Left cardiac atrium (tissue), 4 donors: ENCODE measurements at regions not wholly inside any gene's neighbourhood (a gene's known extent, or its start where the extent isn't known, plus 50 kb on each side); places are given as distances from the start of the nearest gene placed in this dataset.
A peak's percentile ranks its signal among the peaks of the same experiment; 100 is the strongest.

Experiments used
- ATAC-seq, 2 donors: fragments of 200-7000 bp; cut with Tn5 transposase; one replicate each; pipeline ENCODE4 v1.9.1; 2020; ENCODE audit warnings: mild to moderate bottlenecking in 2 of 2, moderate library complexity in 2 of 2
- DNase-seq: peaks from one replicate; pipeline ENCODE4 v3.0.0-alpha.2; 2020
- intact Hi-C, 2 donors: fragments of 100-400 bp; cut with DNase I; formaldehyde crosslinking; loops; one replicate each; pipeline versions ENCODE4 v1.14.1 to v1.15.1; 2022 to 2023
- donor health status: DM: no; HTN: yes; CAD: no.
- donor health status: DM: no; HTN: yes; CAD: no; lungs with severe emphysema.
- donor health status: DM: yes; HTN: yes; CAD: no.
- donor health status: Dilated cardiomyopathy.

DNA sequence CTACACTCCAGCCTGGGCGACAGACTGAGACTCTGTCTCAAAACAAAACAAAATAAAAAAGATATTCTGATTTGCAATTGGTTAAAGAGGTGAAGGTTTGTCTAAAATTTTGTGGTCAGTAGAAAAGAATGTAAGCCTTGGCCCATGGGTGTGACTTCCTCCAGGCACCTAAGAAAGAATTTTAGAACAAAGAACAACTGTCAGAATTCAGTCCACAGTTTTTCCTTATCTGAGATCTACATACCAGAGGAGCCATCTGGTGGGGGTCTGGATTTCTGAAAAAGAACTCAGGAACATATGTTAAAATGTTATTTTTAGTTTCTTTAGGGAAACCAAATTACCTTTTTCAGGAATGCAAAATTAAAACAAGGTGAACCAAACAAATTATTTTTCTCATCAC, 434.1 kb downstream of the ANKRD50 start:
- intact Hi-C loops: no loop called here
- no peak for DNase-seq
- no peak for ATAC-seq

DNA sequence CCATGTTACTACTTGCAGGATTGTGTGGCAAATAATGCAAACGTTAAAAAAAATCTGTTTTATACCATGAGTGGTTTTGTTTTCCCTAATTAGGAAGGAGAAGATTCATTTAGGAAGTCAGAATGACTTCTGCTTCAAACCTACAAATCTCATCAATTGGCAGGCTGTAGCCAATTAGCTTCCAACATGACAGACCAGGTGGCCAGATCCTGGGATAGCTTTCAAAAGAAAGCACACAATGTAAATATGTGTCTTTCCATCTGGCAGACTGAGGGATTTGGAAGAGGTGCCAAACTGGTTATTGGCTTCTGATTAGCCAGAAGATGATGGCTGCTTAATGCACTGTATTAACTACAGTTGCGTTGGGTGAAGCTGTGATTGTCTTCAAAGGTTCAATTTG, 432.8 kb downstream of the ANKRD50 start:
- DNase-seq (no peak), ATAC-seq (no peak)
- intact Hi-C loops: no loop called here

DNA sequence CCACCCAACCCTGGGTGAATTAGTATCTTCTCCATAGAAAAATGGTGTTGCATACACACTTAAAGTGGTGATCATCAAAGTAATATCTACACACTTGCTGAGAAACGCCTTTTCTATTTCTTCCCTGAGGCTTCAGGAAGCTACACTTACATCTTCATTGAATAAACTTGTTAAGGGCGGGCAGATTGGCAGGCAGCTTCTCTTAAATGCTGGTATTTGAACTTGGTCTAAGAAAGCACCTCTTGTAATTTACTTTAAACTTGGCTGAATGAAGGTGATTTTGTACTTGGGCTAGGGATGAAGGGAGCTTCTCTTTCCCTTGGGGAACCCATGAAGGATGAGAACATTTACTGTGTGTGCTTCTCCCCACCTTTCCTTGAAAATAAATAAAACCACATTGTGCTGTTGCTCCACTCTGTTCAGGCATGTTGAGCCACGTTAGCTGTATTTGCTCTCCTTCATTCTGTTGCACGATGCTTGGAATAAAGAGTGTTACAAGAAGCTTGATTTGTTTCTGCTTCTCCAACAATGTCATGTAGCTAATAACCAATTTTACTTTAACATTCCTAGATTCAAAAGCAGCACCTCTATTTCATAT, 430.1 kb downstream of the ANKRD50 start:
- no peak for ATAC-seq
- intact Hi-C loops: no loop called here
- DNase-seq: no peak

DNA sequence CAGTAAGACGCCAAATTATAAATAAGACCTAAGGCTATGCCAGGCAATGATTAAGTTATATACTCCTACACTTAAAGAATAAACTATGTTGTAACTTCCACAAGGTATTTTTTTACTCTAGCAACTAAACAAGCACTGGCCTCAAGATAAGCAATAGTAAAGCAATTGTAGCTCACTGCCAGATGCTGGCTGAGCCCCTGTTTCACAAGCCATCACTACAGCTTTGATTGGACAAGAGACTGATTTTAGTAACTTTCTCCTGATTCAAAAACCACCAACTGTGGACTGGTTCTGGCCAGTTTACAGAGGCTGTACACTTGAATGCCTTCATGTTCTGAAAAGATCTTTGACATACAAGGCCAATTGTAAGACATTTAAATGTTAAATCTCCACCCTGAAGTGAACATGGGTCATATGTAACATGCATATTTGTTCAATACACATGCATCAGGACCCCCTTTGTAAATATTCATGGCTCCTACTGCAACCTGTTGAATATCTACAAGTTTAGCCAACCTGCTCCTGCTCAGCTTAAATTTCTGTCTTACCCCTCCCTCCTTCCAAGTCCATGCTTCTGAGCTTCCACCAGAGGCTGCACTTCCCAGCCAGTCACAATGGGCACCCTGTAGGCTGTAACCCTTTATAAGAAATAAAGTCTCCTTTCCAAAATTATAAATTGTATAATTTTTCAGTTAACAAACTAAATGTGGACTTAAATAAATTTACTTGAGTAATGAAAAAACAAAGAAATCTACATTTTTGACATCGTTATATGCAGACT, 423.6 kb downstream of the ANKRD50 start:
- no peak for ATAC-seq

DNA sequence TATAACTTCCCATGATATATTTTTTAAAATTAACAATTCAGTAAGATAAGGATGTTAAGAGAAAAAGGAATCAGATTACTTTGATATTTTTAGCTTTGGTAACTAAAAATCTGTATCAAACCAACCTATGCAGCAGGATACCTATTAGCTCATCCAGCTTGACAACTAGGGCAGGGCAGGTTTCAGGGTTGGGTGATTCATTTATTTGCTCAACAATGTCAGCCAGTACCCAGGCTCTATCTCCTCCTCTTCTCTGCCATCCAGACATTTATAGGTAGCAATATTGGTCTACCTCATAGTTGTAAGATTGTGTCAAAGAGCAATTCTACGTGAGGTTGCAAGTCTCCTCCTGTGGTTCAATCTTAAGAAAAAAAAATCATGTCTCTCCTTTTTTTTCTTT, 421.9 kb downstream of the ANKRD50 start:
- no peak for DNase-seq
- intact Hi-C loops: no loop called here

More for the DNA sequence above, 423.6 kb downstream of the ANKRD50 start:
- intact Hi-C loops: no loop called here
- DNase-seq: no peak

DNA sequence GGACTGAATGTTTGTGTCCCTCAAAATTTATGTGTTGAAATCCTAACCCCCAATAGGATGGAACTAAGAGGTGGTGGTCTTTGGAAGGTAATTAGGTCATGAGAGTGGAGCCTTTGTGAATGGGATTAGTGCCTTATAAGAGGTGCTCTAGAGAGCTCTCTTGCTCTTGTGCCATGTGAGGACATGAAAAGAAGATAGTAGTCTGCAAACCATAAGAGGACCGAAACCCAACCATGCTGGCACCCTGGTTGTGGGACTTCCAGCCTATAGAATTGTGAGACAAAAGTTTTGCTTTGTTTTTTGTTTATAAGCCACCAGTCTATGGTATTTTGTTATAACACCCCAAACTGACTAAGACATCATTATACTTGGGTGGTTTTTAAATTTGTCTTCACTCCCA, 417.1 kb downstream of the ANKRD50 start:
- DNase-seq (no peak), ATAC-seq (no peak)
- intact Hi-C loops: no loop called here

More for the DNA sequence above, 421.9 kb downstream of the ANKRD50 start:
- ATAC-seq: no peak

DNA sequence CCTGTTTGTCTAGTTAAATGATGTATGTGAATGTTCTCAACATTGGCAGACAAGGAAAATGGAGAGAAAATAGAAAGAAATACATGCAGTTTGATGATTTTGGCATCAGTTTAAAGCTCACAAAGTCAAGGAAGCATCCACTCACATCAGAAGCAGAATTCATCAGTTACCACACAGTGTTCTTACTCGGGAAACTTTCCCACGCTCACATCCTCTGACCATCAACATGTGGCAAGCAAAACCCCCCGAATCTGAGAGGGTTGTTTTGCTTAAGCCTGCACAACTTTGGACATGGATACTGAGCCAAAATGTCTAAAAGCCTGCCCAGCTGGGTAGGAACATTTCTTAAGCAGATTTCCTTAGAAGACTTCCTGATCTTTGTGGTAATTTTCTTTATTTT, 407.6 kb downstream of the ANKRD50 start:
- DNase-seq (no peak), ATAC-seq (no peak)
- intact Hi-C loops: no loop called here

DNA sequence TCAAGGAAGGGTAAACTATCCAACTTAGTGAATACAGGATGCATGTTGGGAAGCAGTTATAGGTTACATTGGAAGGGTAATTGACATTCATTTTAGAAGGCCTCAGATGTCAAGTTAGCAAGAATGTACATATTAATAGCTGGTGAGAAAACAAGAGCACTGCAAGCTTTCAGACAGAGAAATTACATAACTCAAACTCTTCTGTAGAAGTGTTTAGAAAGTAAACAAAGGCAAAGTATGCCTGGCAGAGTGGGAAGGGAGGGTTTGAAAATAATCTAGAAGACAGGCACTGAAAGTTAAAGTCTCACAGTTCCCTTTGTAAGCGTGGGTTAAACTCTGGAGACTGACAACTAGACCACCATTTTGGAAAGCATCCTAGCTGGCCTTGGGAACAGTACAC, 406.2 kb downstream of the ANKRD50 start:
- intact Hi-C loops: no loop called here
- no peak for ATAC-seq
- no peak for DNase-seq

DNA sequence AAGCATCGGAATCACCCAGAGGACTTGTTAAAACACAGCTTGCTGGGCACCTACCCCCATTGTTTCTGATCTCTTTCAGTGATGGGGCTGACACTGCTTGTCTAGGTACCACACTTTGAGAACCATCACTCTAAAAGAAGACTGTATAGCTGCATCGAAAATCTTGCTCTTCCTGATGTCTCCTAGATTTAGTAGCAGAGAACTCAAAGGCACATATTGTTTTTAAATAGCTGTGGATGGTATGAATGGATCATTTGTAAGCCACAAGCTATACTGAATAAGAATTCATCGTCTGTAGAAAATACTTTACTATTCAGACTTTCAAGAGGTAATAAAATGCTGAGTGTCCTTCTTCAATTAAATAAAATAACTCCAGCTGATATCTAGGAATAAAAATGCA, 405.4 kb downstream of the ANKRD50 start:
- intact Hi-C loops: no loop called here
- ATAC-seq: no peak

DNA sequence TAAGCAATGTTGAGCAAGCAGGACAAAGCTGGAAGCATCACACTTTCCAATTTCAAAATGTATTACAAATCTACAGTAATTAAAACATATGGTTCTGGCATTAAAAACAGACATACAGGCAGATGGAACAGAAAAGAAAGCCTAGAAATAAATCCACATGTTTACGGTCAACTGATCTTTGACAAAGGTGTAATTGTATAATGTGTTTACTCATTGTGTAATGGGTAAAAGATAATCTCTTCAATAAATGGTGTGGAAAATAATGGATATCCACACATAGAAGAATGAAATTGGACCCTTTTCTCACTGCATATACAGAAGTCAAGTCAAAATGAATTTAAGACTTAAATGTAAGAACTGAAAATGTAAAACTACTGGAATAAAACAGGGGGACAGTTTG, 394.2 kb downstream of the ANKRD50 start:
- intact Hi-C loops: no loop called here
- DNase-seq (no peak), ATAC-seq (no peak)

More for the DNA sequence above, 405.4 kb downstream of the ANKRD50 start:
- DNase-seq: no peak

DNA sequence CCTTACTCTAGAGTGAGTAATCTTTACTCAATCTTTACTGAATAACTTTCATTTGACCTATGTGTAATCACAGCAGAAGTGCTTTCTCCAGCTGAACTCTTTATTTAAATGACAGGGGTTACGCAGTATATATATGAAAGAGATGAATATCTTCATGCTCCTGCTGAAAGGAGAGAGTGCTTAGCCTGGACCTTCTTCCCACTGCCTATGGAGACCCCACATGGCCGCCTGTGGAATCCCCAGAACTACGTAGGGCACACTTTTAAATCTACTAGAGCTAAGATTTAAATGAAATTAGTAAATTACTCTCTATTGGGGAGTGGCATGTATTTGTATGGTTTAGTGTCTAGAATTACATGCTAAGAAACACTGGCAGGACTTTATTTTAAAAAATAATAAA, 391.2 kb downstream of the ANKRD50 start:
- intact Hi-C loops: loop anchor here in 1 of 2 donors (10.0 kb wide), 1 partner anchor 1217 kb away; no protein-coding TSS in a partner anchor
- ATAC-seq (no peak), DNase-seq (no peak)

DNA sequence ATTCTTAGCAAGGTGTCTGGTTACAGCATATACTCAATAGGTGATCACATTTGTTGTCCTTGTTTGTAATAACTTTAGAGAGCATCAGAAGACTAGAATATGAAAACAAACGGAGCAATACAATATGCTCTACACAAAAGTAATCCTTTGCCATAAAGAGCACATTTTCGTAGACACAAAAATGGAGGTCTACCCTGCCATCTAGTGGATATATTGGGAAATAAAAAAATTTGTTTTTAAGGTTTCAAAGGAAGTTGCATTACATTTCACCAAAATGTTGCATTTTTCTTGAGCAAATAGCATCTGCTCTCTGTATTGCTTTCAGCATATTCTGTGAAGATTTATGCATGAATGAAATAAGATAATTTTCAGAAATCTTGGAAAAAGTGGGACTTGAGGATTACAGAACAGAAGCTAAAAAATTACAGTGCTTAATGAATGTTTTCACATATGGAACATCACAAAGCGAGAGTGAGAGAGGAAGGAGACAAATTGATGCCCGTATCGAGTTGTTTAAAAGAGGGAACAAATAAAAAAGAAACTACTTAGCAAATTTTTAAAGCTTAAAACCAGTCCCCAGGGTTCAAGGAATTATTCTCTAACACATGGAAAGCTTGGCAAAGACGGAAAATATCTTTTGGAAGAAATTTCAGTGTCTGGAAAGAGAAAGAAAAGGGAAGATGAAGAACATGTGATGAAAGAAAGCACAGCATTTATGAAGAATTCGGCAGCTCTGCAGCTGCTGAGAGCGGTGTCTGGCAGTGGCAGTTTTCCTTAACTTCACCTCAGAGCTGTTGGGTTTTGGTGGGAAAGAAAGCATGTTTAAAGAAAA, 390.1 kb downstream of the ANKRD50 start:
- intact Hi-C loops: loop anchor here in 1 of 2 donors (10.0 kb wide), 1 partner anchor 1218 kb away; no protein-coding TSS in a partner anchor
- ATAC-seq (peak in 1 of 2 donors; percentile 38), DNase-seq (no peak)

DNA sequence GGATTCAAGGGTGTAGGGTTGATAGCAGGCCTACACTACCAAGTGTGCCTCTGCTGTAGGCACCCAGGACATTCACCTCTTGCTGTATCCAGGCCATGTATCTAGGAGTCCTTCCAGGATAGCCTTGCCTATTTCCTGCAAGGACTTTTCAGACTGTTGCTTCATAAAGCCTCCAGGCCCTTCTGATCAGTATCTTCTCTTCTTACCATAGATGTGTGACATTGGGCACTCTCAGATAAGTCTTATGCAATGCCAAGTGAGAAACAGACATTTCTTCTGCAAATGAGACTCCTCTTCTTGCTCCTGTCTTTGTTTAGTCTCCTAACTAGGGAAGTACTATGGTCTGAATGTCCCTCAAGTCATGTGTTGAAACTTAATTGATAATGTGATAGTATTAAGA, 386.8 kb downstream of the ANKRD50 start:
- no peak for ATAC-seq
- intact Hi-C loops: loop anchor here in 1 of 2 donors (10.0 kb wide), 1 partner anchor 1221 kb away; no protein-coding TSS in a partner anchor
- no peak for DNase-seq

DNA sequence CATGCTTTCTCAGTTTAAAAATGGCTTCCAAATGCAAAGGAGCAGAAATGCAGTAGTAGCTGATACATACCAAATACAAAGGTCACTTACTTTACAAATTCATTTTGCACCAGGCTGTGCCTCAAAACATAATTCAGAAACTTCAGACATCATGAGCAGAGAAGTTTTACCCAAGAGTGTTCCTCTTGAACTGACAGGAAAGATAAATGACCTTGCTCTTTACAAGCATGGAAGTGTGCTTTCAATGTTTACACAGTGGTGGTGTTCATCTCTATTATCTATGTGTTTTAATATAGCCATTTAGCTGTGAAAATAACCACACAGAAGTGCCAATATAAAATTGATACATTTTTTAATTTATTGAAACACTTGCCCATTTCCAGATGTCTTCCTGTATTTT, 383.4 kb downstream of the ANKRD50 start:
- ATAC-seq (no peak), DNase-seq (no peak)
- intact Hi-C loops: loop anchor here in 1 of 2 donors (10.0 kb wide), 1 partner anchor 1224 kb away; no protein-coding TSS in a partner anchor

DNA sequence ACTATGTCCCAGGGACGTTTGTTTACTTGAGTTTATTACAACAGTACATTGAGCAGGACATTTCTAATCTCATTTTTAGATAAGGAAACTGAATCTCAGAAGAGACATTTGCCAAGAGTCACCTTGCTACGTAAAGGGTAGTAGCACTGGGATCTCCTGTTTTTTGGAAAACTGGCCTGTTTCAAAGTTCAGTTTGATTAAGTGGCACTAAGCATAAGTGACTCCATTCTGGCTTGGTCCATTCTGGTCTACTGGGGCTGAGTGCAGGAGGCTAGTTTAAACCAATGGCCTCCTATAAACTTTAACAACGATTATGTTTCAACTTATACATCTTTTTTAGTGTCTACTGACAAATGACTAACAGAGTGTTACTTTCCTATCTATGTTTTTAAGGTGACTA, 382.5 kb downstream of the ANKRD50 start:
- intact Hi-C loops: loop anchor here (5.0 to 10.0 kb wide), 2 partner anchors 912 to 955 kb away; no protein-coding TSS in a partner anchor
- DNase-seq: no peak
- ATAC-seq: no peak

DNA sequence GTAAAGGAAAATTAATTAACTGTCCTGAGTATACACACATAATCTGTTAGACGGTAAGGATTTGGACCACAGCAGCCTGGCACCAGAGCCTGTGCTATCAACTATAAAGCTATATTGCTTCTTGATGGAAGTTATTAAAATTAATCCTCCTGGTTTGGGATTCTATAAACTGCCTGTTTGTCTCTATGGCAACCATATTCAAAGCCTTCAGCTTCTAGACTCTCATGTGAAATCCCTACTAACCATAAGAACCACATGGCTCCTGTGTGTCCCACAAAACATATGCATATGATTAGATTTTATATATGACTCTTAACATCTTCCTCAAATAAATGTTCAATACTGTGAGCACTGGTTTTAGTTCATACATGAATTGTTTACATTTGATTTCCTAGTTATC, 380.8 kb downstream of the ANKRD50 start:
- intact Hi-C loops: loop anchor here (5.0 to 10.0 kb wide), 2 partner anchors 911 to 953 kb away; no protein-coding TSS in a partner anchor
- no peak for DNase-seq
- no peak for ATAC-seq

DNA sequence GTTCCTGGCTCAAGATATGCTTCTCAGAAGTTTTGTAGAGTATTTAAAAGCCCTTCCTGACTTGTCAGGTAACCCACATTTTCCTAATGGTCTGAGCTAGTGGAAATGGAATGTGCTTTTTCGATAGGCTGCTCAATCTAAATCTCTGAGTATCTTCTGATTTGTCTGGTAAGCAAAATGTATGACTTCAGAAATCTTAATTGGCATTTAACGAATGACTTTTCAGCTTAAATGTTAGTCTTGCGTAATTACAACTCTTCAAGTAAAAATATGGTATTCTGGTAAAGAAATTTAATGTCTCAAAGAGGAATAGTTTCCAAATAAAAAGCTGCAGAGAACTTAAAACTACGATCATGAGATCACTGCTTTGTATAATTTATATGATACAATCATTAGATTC, 379.1 kb downstream of the ANKRD50 start:
- ATAC-seq (no peak), DNase-seq (no peak)
- intact Hi-C loops: loop anchor here (5.0 to 10.0 kb wide), 2 partner anchors 909 to 951 kb away; no protein-coding TSS in a partner anchor

DNA sequence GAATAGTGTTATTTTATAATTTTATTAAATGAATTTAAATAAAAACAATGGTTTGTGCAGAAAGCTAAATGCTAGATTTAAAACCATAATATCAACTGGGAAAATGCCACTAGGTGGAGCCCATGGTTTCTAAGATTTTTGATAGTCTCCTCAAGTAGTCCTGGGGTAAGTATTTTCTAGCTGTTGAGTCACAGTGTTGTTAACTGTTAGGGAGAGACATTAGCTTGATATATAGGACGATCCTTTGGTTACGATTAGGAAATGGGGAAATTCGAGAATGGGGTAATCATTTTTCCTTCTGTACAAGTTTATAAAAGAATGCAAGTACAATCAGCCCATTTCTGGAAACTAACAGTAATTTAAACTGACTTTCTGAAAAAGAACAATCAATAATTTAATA, 378.4 kb downstream of the ANKRD50 start:
- DNase-seq (no peak), ATAC-seq (peak; percentile 70 to 85)
- intact Hi-C loops: loop anchor here (2.0 to 10.0 kb wide), 3 partner anchors 908 to 951 kb away; no protein-coding TSS in a partner anchor

DNA sequence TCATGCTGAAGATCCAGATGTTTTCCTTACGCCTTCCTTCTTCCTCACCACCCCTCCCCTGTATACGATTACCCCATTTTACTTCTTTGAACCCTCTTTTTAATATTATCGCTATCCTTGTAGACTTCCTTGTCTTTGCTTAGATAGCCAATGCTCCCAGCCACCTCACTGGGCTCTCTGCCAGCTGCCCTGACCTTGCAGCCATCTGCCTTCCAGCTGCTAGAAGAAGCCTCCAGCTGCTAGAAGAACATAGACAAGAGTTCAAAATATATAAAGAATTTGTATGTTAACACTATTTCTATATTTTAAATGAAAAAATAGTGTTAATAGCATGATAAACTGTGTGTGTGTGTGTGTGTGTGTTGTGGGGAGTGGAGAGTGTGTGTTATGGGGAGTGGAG, 374.7 kb downstream of the ANKRD50 start:
- intact Hi-C loops: loop anchor here in 1 of 2 donors (10.0 kb wide), 1 partner anchor 947 kb away; no protein-coding TSS in a partner anchor
- DNase-seq: peak; percentile 39

More for the DNA sequence above, 374.7 kb downstream of the ANKRD50 start:
- no peak for ATAC-seq
